K562 (cell line): ENCODE measurements at regions not wholly inside any gene's neighbourhood (a gene's known extent, or its start where the extent isn't known, plus 50 kb on each side); places are given as distances from the start of the nearest gene placed in this dataset.
"Not testable (repeated sequence)": the region's sequence is repeated elsewhere in the genome, so short reads cannot be mapped to it uniquely, and the experiment has no call there.

ENCODE experiments used
- ATAC-seq: fragments of 200-7000 bp; cut with Tn5 transposase; 3 replicates; pipeline ENCODE4 v1.9.1; 2020; ENCODE audit warnings: moderate library complexity
- BruUV-seq: library from RNA; stranded (reverse); fragments of 400-500 nt; replicated peaks from 2 replicates; lab custom pipeline; 2021; lab: Mats Ljungman, UMichigan
- CTCF ChIA-PET: fragments of 300-600 bp; formaldehyde crosslinking; extraction: SDS; loops from one replicate; lab custom pipeline; 2021; ENCODE audit warnings: low intra/inter-chr PET ratio; lab: Yijun Ruan, JAX
- POLR2A ChIA-PET: fragments of 300-600, 350-650 bp; sonication (Branson Sonifier 250); formaldehyde crosslinking; extraction: SDS; loops from one replicate; lab custom pipeline; 2021; ENCODE audit warnings: antibody characterized with exemption, inconsistent platforms; lab: Yijun Ruan, JAX
- DNase-seq, 4 experiments: peaks; one replicate each; pipeline versions ENCODE4 v3.0.0 to v3.0.0-alpha.2; 2011 to 2018; ENCODE audit warnings: low spot score in 3 of 4, mixed read lengths in 3 of 4; ENCODE audit errors: extremely low read depth in 1 of 4
- FAIRE-seq: peaks from 2 replicates; lab custom pipeline; 2011; peaks lifted over from hg19 to GRCh38; lab: Jason Lieb, UNC
- H2AFZ ChIP-seq: 2 replicates; pipeline ENCODE4 v1.6.0; 2011; ENCODE audit warnings: low read depth, low read length, control low read depth, inconsistent platforms
- H3K27ac ChIP-seq: fragments of 200-600 bp; 3 replicates; pipeline ENCODE4 v1.8.0; 2011; ENCODE audit warnings: low read depth, mild to moderate bottlenecking, control low read depth, inconsistent platforms, low read length, moderate library complexity, mixed read lengths; ENCODE audit errors: extremely low read depth
- H3K27me3 ChIP-seq, 2 experiments: fragments of 300-600 bp in 1 of 2; 2 replicates in 1 of 2; 3 replicates in 1 of 2; pipeline versions ENCODE4 v1.6.0 to v1.8.0; 2011; ENCODE audit warnings: inconsistent platforms in 2 of 2, low read length in 2 of 2, mild to moderate bottlenecking in 1 of 2, mixed read lengths in 1 of 2, moderate library complexity in 1 of 2; ENCODE audit not compliant: control insufficient read depth in 2 of 2, insufficient read depth in 2 of 2
- H3K36me3 ChIP-seq: fragments of 300-600 bp; 3 replicates; pipeline ENCODE4 v1.8.0; 2011; ENCODE audit warnings: mild to moderate bottlenecking, low read length, inconsistent platforms; ENCODE audit not compliant: control insufficient read depth, insufficient read depth
- H3K4me1 ChIP-seq, 2 experiments: fragments of 200-600 bp in 1 of 2; replicated peaks in 1 of 2; 2 replicates in 1 of 2; 3 replicates in 1 of 2; pipeline versions ENCODE4 v1.5.1 to v1.8.0; 2011; ENCODE audit warnings: inconsistent platforms in 2 of 2, low read length in 2 of 2, mild to moderate bottlenecking in 1 of 2, mixed read lengths in 1 of 2, moderate library complexity in 1 of 2; ENCODE audit not compliant: control insufficient read depth in 2 of 2, insufficient read depth in 2 of 2
- H3K4me2 ChIP-seq: 2 replicates; pipeline ENCODE4 v1.6.1; 2011; ENCODE audit warnings: low read length, control low read depth, inconsistent platforms, mixed read lengths; ENCODE audit not compliant: insufficient read depth
- H3K4me3 ChIP-seq: fragments of 200-600 bp; sonication (generic), shearing (Covaris generic); 2 replicates; pipeline ENCODE4 v1.5.1; 2016; ENCODE audit warnings: control low read depth, inconsistent platforms
- H3K79me2 ChIP-seq: fragments of 200-600 bp; 3 replicates; pipeline ENCODE4 v1.8.0; 2011; ENCODE audit warnings: low read length, inconsistent platforms; ENCODE audit not compliant: control insufficient read depth, insufficient read depth
- H3K9ac ChIP-seq, 2 experiments: 2 replicates each; pipeline versions ENCODE4 v1.6.0 to v1.6.1; 2011; ENCODE audit warnings: low read depth in 2 of 2, low read length in 2 of 2, control low read depth in 1 of 2, inconsistent platforms in 1 of 2, mild to moderate bottlenecking in 1 of 2, mixed read lengths in 1 of 2; ENCODE audit not compliant: insufficient read depth in 1 of 2
- H3K9me1 ChIP-seq: one replicate; pipeline ENCODE4 v1.6.0; 2011; ENCODE audit warnings: inconsistent platforms, mild to moderate bottlenecking, low read length, moderate library complexity; ENCODE audit not compliant: control insufficient read depth, insufficient read depth
- H3K9me3 ChIP-seq: replicated peaks from 2 replicates; pipeline ENCODE4 v1.5.1; 2011; ENCODE audit warnings: low read depth, low read length, inconsistent platforms; ENCODE audit not compliant: control insufficient read depth, insufficient read depth
- H4K20me1 ChIP-seq: replicated peaks from 2 replicates; pipeline ENCODE4 v1.6.1; 2011; ENCODE audit warnings: low read length, inconsistent platforms, mixed read lengths; ENCODE audit not compliant: control insufficient read depth, insufficient read depth
- ARNT ChIP-seq, 2 experiments: fragments of 450-650 bp; IDR thresholded peaks; 2 replicates each; pipeline ENCODE4 v1.6.1; 2016; ENCODE audit warnings: mild to moderate bottlenecking in 1 of 2
- BHLHE40 ChIP-seq: IDR thresholded peaks from 2 replicates; pipeline ENCODE4 v1.6.1; 2011; ENCODE audit warnings: low read length, improper control_type of control experiment
- CCNT2 ChIP-seq: IDR thresholded peaks from 2 replicates; pipeline ENCODE4 v1.6.1; 2011; ENCODE audit warnings: borderline replicate concordance, low read depth, mild to moderate bottlenecking, moderate library complexity, mixed read lengths, low read length; ENCODE audit not compliant: insufficient read length; ENCODE audit errors: extremely low read depth
- ETV1 ChIP-seq: fragments of 450-650 bp; conservative IDR thresholded peaks from 2 replicates; pipeline ENCODE4 v1.6.1; 2016; ENCODE audit warnings: missing genetic modification characterization, control low read depth, low read depth, missing compliant biosample characterization
- ETV5 ChIP-seq: sonication (generic); formaldehyde crosslinking; IDR thresholded peaks from 2 replicates; pipeline ENCODE4 v1.4.0; 2020; ENCODE audit warnings: low read depth, mild to moderate bottlenecking, missing genetic modification reagents
- HCFC1 ChIP-seq: IDR thresholded peaks from 2 replicates; pipeline ENCODE4 v1.6.1; 2012; ENCODE audit warnings: low read depth, low read length, improper control_type of control experiment
- HEY1 ChIP-seq: fragments of 250-450 bp; sonication (Bioruptor Pico); IDR thresholded peaks from 2 replicates; pipeline ENCODE4 v1.5.0; 2020; ENCODE audit warnings: mild to moderate bottlenecking, moderate library complexity, borderline replicate concordance
- LCOR ChIP-seq: sonication (generic); formaldehyde crosslinking; IDR thresholded peaks from 2 replicates; pipeline ENCODE4 v1.8.0; 2022; ENCODE audit warnings: mild to moderate bottlenecking, missing genetic modification reagents
- POLR2AphosphoS2 ChIP-seq: IDR thresholded peaks from 2 replicates; pipeline ENCODE4 v1.6.1; 2012; ENCODE audit warnings: low read length, improper control_type of control experiment
- PRPF4 ChIP-seq: fragments of 200-400 bp; formaldehyde crosslinking; IDR thresholded peaks from one replicate; pipeline ENCODE4 v1.6.1; 2017; ENCODE audit warnings: low read length, low read depth, mild to moderate bottlenecking; ENCODE audit not compliant: insufficient read depth, poor library complexity, severe bottlenecking
- SLC30A9 ChIP-seq: fragments of 250-450 bp; sonication (Bioruptor Pico); IDR thresholded peaks from 2 replicates; pipeline ENCODE4 v1.8.0; 2022; ENCODE audit warnings: mild to moderate bottlenecking, moderate library complexity
- SMAD2 ChIP-seq: fragments of 150-350 bp; IDR thresholded peaks from 2 replicates; pipeline ENCODE4 v1.6.1; 2014; ENCODE audit warnings: low read depth, mild to moderate bottlenecking, low read length
- TGIF2 ChIP-seq: sonication (generic); formaldehyde crosslinking; IDR thresholded peaks from 2 replicates; pipeline ENCODE4 v1.8.1; 2022; ENCODE audit warnings: mild to moderate bottlenecking, missing genetic modification reagents, moderate library complexity
- ZNF316 ChIP-seq: fragments of 450-650 bp; IDR thresholded peaks from 2 replicates; pipeline ENCODE4 v1.6.1; 2016
- ZNF354B ChIP-seq: fragments of 250-450 bp; sonication (Bioruptor Pico); IDR thresholded peaks from 2 replicates; pipeline ENCODE4 v1.4.0; 2020
- WGBS: fragments of 100-300 bp; shearing (Covaris generic); methylation state at CpG from one replicate; pipeline ENCODE4 v1.1.6; 2016; ENCODE audit warnings: low coverage, mixed read lengths; ENCODE audit not compliant: insufficient coverage; ENCODE audit errors: missing lambda C conversion rate; 5-methylcytosine and 5-hydroxymethylcytosine counted together
- in situ Hi-C: fragments of 300-500 bp; cut with MboI; formaldehyde crosslinking; loops from 4 replicates; pipeline ENCODE4 v1.15.0; 2018; ENCODE audit warnings: inconsistent platforms, mixed read lengths
- intact Hi-C: fragments of 100-400 bp; cut with micrococcal nuclease; formaldehyde crosslinking; loops from 2 replicates; pipeline ENCODE4 v1.14.2; 2022
- TF ChIP-seq, protein P1 (sequence below): sonication (generic); formaldehyde crosslinking; IDR thresholded peaks from 2 replicates; pipeline ENCODE4 v1.8.0; 2022; ENCODE audit warnings: missing genetic modification reagents, mild to moderate bottlenecking, borderline replicate concordance
- TF ChIP-seq, protein P2 (sequence below): fragments of 450-650 bp; IDR thresholded peaks from 2 replicates; pipeline ENCODE4 v1.6.1; 2016; ENCODE audit warnings: borderline replicate concordance

DNA sequence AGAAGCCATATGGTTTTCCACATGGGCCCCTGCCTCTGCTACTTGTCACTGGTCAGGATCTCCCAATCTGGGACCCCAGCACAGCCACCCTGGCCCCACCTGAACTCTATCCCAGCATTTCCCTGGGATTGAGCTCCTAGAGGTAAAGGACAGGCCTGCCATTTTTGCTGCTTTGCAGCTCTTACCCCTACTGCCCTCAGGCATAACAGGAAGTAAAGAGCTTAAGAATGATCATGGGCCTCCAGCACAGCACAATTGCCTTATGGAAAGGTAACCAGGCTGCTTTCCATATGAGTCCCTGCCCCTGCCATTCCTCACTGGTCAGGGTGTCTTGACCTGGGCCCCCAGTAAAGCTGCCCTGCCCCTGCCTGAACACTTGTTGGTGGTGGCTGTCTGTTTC lies 196.6 kb upstream of the XIST start:
- H3K9me1 ChIP-seq: no peaks in the 10 kb centered on the region
- no peak overlapping the region for H2AFZ ChIP-seq
- BruUV-seq: no TSS peak
- CTCF ChIA-PET: no interaction called here
- no peak overlapping the region for H3K4me3 ChIP-seq
- ATAC-seq (no peak), DNase-seq (no peak), FAIRE-seq (no peak)
- TF ChIP-seq ZNF316 (no peak), ARNT (IDR thresholded peaks at IDR 0.05) (no peak), ETV5 (CRISPR knock-in tag) (no peak), ZNF354B (no peak), SLC30A9 (CRISPR knock-in tag) (no peak), BHLHE40 (no peak), POLR2AphosphoS2 (no peak), PRPF4 (no peak), CCNT2 (no peak), HEY1 (no peak), LCOR (no peak), SMAD2 (no peak), TGIF2 (CRISPR knock-in tag) (no peak), HCFC1 (no peak), ETV1 (tag) (no peak)
- TF ChIP-seq, protein P1, sequence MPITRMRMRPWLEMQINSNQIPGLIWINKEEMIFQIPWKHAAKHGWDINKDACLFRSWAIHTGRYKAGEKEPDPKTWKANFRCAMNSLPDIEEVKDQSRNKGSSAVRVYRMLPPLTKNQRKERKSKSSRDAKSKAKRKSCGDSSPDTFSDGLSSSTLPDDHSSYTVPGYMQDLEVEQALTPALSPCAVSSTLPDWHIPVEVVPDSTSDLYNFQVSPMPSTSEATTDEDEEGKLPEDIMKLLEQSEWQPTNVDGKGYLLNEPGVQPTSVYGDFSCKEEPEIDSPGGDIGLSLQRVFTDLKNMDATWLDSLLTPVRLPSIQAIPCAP: no peak
- TF ChIP-seq, protein P2, sequence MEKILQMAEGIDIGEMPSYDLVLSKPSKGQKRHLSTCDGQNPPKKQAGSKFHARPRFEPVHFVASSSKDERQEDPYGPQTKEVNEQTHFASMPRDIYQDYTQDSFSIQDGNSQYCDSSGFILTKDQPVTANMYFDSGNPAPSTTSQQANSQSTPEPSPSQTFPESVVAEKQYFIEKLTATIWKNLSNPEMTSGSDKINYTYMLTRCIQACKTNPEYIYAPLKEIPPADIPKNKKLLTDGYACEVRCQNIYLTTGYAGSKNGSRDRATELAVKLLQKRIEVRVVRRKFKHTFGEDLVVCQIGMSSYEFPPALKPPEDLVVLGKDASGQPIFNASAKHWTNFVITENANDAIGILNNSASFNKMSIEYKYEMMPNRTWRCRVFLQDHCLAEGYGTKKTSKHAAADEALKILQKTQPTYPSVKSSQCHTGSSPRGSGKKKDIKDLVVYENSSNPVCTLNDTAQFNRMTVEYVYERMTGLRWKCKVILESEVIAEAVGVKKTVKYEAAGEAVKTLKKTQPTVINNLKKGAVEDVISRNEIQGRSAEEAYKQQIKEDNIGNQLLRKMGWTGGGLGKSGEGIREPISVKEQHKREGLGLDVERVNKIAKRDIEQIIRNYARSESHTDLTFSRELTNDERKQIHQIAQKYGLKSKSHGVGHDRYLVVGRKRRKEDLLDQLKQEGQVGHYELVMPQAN: no peak
- H3K27ac ChIP-seq: no peak overlapping the region
- no peak overlapping the region for H3K9ac ChIP-seq
- H3K36me3 ChIP-seq: no peaks in the 10 kb centered on the region
- H3K4me2 ChIP-seq: no peak overlapping the region
- no peaks in the 10 kb centered on the region for H3K4me1 ChIP-seq
- POLR2A ChIA-PET: no interaction called here
- H3K9me3 ChIP-seq: no peaks in the 10 kb centered on the region
- intact Hi-C loops: no loop called here
- in situ Hi-C loops: no loop called here
- no peaks in the 10 kb centered on the region for H3K79me2 ChIP-seq
- no peaks in the 10 kb centered on the region for H3K27me3 ChIP-seq
- H4K20me1 ChIP-seq: no peaks in the 10 kb centered on the region

DNA sequence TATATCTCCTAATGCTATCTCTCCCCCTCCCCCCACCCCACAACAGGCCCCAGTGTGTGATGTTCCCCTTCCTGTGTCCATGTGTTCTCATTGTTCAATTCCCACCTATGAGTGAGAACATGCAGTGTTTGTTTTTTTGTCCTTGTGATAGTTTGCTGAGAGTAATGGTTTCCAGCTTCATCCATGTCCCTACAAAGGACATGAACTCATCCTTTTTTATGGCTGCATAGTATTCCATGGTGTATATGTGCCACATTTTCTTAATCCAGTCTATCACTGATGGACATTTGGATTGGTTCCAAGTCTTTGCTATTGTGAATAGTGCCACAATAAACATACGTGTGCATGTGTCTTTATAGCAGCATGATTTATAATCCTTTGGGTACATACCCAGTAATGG lies 181.6 kb upstream of the XIST start:
- H3K4me2 ChIP-seq, H3K36me3 ChIP-seq, POLR2A ChIA-PET, H3K9me1 ChIP-seq, FAIRE-seq, ATAC-seq, H3K9ac ChIP-seq, H4K20me1 ChIP-seq, in situ Hi-C loops, H2AFZ ChIP-seq, H3K27ac ChIP-seq, intact Hi-C loops, H3K79me2 ChIP-seq, H3K27me3 ChIP-seq, BruUV-seq, H3K9me3 ChIP-seq, H3K4me1 ChIP-seq, H3K4me3 ChIP-seq, CTCF ChIA-PET, DNase-seq: not testable (repeated sequence)
- no CpG with 5 or more reads among the region's 1 CpG for WGBS
